ENCODE measurements at regions not wholly inside any gene's neighbourhood (a gene's known extent, or its start where the extent isn't known, plus 50 kb on each side); places are given as distances from the start of the nearest gene placed in this dataset.
A peak's percentile ranks its signal among the peaks of the same experiment; 100 is the strongest.
"Not testable (repeated sequence)": the region's sequence is repeated elsewhere in the genome, so short reads cannot be mapped to it uniquely, and the experiment has no call there.

DNA sequence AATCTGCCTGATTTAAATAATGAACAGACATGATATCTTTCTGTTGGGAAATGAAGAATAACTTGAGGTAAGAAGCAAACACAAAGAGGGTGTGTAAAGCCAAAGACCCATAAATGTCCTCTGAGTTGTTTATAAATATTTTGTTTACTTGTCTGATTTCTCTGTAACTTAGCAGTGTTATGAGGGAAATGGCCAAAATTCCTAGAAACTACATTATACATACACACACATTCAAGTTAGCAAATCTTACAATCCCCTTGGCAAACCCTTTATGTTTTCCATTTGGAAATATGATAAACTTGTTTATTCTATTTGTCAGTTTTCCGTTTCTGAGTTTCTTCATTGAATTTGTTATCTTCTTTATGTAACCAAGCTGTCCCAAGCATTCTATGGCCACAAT lies 81.4 kb upstream of the TCF21 start:
- H3K36me3 ChIP-seq (ENCODE audit: control insufficient read depth, insufficient read depth, low read length), result no peaks in the 10 kb centered on the region
- no peaks in the 10 kb centered on the region for H3K27me3 ChIP-seq (ENCODE audit: control insufficient read depth, insufficient read depth, low read length)
- TF ChIP-seq, protein P1, sequence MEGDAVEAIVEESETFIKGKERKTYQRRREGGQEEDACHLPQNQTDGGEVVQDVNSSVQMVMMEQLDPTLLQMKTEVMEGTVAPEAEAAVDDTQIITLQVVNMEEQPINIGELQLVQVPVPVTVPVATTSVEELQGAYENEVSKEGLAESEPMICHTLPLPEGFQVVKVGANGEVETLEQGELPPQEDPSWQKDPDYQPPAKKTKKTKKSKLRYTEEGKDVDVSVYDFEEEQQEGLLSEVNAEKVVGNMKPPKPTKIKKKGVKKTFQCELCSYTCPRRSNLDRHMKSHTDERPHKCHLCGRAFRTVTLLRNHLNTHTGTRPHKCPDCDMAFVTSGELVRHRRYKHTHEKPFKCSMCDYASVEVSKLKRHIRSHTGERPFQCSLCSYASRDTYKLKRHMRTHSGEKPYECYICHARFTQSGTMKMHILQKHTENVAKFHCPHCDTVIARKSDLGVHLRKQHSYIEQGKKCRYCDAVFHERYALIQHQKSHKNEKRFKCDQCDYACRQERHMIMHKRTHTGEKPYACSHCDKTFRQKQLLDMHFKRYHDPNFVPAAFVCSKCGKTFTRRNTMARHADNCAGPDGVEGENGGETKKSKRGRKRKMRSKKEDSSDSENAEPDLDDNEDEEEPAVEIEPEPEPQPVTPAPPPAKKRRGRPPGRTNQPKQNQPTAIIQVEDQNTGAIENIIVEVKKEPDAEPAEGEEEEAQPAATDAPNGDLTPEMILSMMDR (IDR thresholded peaks at IDR 0.05; ENCODE audit: insufficient read depth, low read length, poor library complexity, severe bottlenecking), result no peak
- H3K4me3 ChIP-seq (ENCODE audit: low read depth, low read length), result no peak overlapping the region
- no peak for DNase-seq (ENCODE audit: low read depth)

DNA sequence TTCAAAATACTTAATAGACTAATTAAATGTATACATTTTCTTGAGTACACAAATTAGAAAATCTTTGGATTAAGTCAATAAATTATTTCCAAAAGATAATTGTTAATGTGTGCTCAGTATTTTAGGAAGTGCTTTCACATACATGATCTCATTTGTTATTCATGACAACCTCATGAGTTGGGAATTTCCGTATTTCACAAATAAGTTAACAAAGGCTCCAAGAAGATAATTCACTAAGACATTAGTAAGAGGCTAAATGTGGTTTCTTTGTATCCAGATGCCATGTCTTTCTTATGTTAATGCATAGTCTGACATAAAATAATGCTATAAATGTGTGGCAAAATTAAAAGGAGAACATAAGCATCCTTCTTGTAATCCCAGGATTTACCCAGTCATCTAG lies 79.5 kb upstream of the TCF21 start:
- no peak for DNase-seq (ENCODE audit: low read depth)

DNA sequence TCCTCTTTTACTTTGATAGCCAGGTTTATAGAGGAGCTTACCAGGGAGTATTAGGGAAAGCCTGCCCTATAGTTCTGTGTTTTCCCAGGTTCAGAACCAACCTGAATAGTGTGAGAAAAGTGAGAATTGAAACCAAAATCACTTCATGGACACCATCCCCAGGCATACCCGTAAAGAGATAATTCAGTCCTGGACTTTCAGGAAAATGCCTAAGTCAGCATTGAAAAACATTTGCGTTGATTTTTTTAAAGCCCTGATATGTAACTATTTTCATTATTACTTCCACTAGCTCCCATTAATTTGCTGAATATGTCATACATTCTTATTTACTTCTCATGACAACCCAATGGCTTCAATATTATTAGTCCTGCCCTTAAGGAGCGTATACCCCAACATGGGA lies 77.4 kb upstream of the TCF21 start:
- TF ChIP-seq, protein P1 (IDR thresholded peaks at IDR 0.05; ENCODE audit: insufficient read depth, low read length, poor library complexity, severe bottlenecking), result no peak

More for the DNA sequence above, 79.5 kb upstream of the TCF21 start:
- Histone ChIP-seq H3K27me3 (ENCODE audit: control insufficient read depth, insufficient read depth, low read length) (no peaks in the 10 kb centered on the region), H3K4me3 (ENCODE audit: low read depth, low read length) (no peak overlapping the region), H3K36me3 (ENCODE audit: control insufficient read depth, insufficient read depth, low read length) (no peaks in the 10 kb centered on the region)
- TF ChIP-seq, protein P1 (IDR thresholded peaks at IDR 0.05; ENCODE audit: insufficient read depth, low read length, poor library complexity, severe bottlenecking), result no peak

DNA sequence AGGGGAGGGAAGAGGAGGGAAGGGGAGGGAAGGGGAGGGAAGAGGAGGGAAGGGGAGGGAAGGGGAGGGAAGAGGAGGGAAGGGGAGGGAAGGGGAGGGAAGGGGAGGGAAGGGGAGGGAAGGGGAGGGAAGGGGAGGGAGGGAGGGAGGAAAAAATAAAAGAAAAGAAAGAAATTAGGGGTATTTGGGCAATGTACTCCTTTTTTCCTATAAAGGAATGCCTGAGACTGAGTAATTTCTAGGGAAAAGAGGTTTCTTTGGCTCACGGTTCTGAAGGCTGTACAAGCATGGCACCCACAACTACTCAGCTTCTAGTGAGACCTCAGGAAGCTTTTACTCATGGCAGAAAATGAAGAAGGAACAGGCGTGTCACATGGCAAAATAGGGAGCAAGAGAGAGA lies 76.5 kb upstream of the TCF21 start:
- not testable (repeated sequence) for H3K27me3 ChIP-seq (ENCODE audit: control insufficient read depth, insufficient read depth, low read length); H3K36me3 ChIP-seq (ENCODE audit: control insufficient read depth, insufficient read depth, low read length); H3K4me3 ChIP-seq (ENCODE audit: low read depth, low read length); DNase-seq (ENCODE audit: low read depth)

More for the DNA sequence above, 77.4 kb upstream of the TCF21 start:
- no peak overlapping the region for H3K4me3 ChIP-seq (ENCODE audit: low read depth, low read length)
- no peaks in the 10 kb centered on the region for H3K27me3 ChIP-seq (ENCODE audit: control insufficient read depth, insufficient read depth, low read length)
- DNase-seq (ENCODE audit: low read depth), result no peak
- no peaks in the 10 kb centered on the region for H3K36me3 ChIP-seq (ENCODE audit: control insufficient read depth, insufficient read depth, low read length)

DNA sequence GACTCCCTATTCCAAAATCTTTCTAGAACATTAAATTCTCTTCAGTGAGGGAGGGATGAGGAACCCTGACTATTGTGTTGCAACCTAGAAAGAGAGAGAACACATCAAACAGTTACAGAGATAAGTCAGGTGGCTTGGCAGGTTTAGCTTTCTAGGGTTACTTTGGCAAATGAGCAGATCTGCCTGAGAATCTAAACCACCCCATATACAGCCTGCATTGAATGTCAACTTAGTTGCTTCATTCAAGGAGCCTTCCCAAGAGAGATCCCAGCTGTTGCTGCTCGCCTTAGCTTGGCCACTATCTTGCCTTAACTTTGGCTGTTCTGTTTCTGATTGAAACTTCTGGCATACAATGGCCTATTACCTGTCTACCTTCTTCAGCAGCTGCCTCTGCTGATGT lies 74.7 kb upstream of the TCF21 start:
- no peaks in the 10 kb centered on the region for H3K27me3 ChIP-seq (ENCODE audit: control insufficient read depth, insufficient read depth, low read length)
- DNase-seq (ENCODE audit: low read depth), result no peak
- TF ChIP-seq, protein P1 (IDR thresholded peaks at IDR 0.05; ENCODE audit: insufficient read depth, low read length, poor library complexity, severe bottlenecking), result no peak
- no peaks in the 10 kb centered on the region for H3K36me3 ChIP-seq (ENCODE audit: control insufficient read depth, insufficient read depth, low read length)
- no peak overlapping the region for H3K4me3 ChIP-seq (ENCODE audit: low read depth, low read length)

DNA sequence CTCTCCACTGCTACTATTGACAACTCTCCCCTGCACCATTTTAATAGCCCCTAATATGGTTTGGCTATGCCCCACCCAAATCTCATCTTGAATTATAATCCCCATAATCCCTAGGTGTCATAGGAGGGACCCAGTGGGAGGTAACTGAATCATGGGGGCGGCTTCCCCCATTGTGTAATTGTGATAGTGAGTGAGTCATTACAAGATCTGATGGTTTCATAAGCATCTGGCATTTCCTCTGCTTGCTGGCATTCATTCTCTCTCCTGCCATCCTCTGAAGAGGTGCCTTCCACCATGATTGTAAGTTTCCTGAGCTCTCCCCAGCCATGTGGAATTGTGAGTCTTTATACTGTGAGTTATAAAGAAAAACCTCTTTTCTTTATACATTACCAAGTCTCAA lies 74.1 kb upstream of the TCF21 start:
- DNase-seq (ENCODE audit: low read depth), result peak; percentile 10
- no peaks in the 10 kb centered on the region for H3K27me3 ChIP-seq (ENCODE audit: control insufficient read depth, insufficient read depth, low read length)

More for the DNA sequence above, 74.1 kb upstream of the TCF21 start:
- H3K36me3 ChIP-seq (ENCODE audit: control insufficient read depth, insufficient read depth, low read length), result no peaks in the 10 kb centered on the region
- TF ChIP-seq, protein P1 (IDR thresholded peaks at IDR 0.05; ENCODE audit: insufficient read depth, low read length, poor library complexity, severe bottlenecking), result no peak
- no peak overlapping the region for H3K4me3 ChIP-seq (ENCODE audit: low read depth, low read length)

Measured in kidney epithelial cell (primary cell).